ENCODE measurements at regions not wholly inside any gene's neighbourhood (a gene's known extent, or its start where the extent isn't known, plus 50 kb on each side); places are given as distances from the start of the nearest gene placed in this dataset.

DNA sequence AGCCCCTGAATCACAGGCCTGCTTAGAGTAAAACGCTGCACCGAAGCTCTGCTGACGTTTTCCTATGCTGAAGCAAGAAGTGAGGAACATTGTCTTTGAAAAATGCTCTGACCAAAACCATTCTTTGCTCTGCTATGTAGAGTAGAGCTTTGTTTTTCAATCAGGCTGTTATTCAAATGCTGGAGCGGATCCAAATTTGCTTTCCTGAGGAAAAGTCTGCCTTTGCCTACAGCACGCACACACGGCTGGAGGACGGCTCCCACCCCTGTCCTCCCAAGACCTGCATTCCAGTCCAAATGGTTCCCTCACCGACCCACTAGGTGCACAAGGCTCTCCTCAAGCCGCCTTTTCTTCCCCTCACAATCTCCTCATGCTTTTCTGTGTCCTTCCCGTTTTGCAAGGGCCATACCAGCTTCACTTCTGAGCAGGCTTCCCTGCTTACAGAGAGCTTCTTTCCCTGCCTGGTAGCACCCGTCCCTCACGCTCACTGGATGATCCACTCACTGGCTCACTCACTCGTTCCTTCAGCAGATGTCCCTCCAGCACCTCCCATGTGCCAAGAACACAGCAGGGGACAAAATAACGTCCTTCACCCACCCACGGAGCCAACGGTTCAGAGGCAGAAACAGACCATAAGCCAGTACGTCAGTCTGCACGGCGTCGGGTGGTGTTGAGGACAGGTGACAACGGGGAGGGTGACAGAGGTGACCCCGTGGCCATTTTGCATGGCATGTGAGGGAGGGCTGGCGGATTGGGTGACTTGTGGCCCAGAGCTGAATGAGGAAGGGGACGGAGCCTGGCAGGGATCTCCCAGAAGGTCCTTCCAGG is 137.9 kb upstream of the NEDD9 start (continued):
- TF ChIP-seq ATM (IDR thresholded peaks at IDR 0.05; ENCODE audit: borderline replicate concordance) = no peak
- no peak for TF ChIP-seq ZBTB1 (CRISPR knock-in tag; IDR thresholded peaks at IDR 0.05; ENCODE audit: borderline replicate concordance)
- TF ChIP-seq GATAD2A (CRISPR knock-in tag; IDR thresholded peaks at IDR 0.05) = no peak
- TF ChIP-seq, protein P1, sequence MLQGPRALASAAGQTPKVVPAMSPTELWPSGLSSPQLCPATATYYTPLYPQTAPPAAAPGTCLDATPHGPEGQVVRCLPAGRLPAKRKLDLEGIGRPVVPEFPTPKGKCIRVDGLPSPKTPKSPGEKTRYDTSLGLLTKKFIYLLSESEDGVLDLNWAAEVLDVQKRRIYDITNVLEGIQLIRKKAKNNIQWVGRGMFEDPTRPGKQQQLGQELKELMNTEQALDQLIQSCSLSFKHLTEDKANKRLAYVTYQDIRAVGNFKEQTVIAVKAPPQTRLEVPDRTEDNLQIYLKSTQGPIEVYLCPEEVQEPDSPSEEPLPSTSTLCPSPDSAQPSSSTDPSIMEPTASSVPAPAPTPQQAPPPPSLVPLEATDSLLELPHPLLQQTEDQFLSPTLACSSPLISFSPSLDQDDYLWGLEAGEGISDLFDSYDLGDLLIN (CRISPR knock-in tag; IDR thresholded peaks at IDR 0.05; ENCODE audit: borderline replicate concordance) = no peak
- TF ChIP-seq SIN3A (IDR thresholded peaks at IDR 0.05; ENCODE audit: borderline replicate concordance, low read depth, low read length) = no peak
- no peak for TF ChIP-seq IRF2 (CRISPR knock-in tag; IDR thresholded peaks at IDR 0.05)
- TF ChIP-seq, protein P2, sequence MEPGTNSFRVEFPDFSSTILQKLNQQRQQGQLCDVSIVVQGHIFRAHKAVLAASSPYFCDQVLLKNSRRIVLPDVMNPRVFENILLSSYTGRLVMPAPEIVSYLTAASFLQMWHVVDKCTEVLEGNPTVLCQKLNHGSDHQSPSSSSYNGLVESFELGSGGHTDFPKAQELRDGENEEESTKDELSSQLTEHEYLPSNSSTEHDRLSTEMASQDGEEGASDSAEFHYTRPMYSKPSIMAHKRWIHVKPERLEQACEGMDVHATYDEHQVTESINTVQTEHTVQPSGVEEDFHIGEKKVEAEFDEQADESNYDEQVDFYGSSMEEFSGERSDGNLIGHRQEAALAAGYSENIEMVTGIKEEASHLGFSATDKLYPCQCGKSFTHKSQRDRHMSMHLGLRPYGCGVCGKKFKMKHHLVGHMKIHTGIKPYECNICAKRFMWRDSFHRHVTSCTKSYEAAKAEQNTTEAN (CRISPR knock-in tag; conservative IDR thresholded peaks at IDR 0.05) = no peak
- 0 out of 2 replicates have a peak, but pooled peaks have one; percentile 26 for TF ChIP-seq CBX5 (CRISPR knock-in tag; IDR thresholded peaks at IDR 0.05; ENCODE audit: borderline replicate concordance)
- no peak for TF ChIP-seq PTBP1 (IDR thresholded peaks at IDR 0.05; ENCODE audit: low read depth, low read length, poor library complexity, severe bottlenecking)
- TF ChIP-seq HDAC2 (CRISPR knock-in tag; IDR thresholded peaks at IDR 0.05) = no peak
- TF ChIP-seq TCF7L2 (IDR thresholded peaks at IDR 0.05; ENCODE audit: low read depth, low read length) = no peak
- TF ChIP-seq HNF4G (IDR thresholded peaks at IDR 0.05; ENCODE audit: borderline replicate concordance, low read depth, low read length) = no peak
- no peak for TF ChIP-seq HNF4G (CRISPR knock-in tag; IDR thresholded peaks at IDR 0.05; ENCODE audit: borderline replicate concordance, low read depth)
- no peak for TF ChIP-seq FOXM1 (CRISPR knock-in tag; IDR thresholded peaks at IDR 0.05)
- no peak for TF ChIP-seq ARID3A (IDR thresholded peaks at IDR 0.05; ENCODE audit: low read depth, low read length)
- no peak for TF ChIP-seq NFAT5 (CRISPR knock-in tag; IDR thresholded peaks at IDR 0.05)
- TF ChIP-seq PHF20 (CRISPR knock-in tag; IDR thresholded peaks at IDR 0.05) = no peak
- no peak for TF ChIP-seq HOXD1 (CRISPR knock-in tag; IDR thresholded peaks at IDR 0.05)

Data from HepG2 (cell line).